Pancreas (tissue), 10 donors: ENCODE measurements at regions not wholly inside any gene's neighbourhood (a gene's known extent, or its start where the extent isn't known, plus 50 kb on each side); places are given as distances from the start of the nearest gene placed in this dataset.

Experiments used
- ATAC-seq, 4 donors: fragments of 200-7000 bp; cut with Tn5 transposase; one replicate each; pipeline versions ENCODE4 v1.8.0 to v1.9.1; 2020; ENCODE audit warnings: mild to moderate bottlenecking in 4 of 4, moderate library complexity in 4 of 4
- DNase-seq, 6 donors: peaks; one replicate each; pipeline ENCODE4 v3.0.0-alpha.2; 2020
- FAIRE-seq: peaks from 2 replicates; lab custom pipeline; 2012; peaks lifted over from hg19 to GRCh38; lab: Jason Lieb, UNC
- H3K27ac ChIP-seq, 4 donors: fragments of 200-600 bp; sonication (generic); 1 replicate in 3 of 4; 2 replicates in 1 of 4; pipeline versions ENCODE4 v1.5.0 to v1.8.0; 2020
- H3K27me3 ChIP-seq, 4 donors: fragments of 200-600 bp; one replicate each; pipeline ENCODE4 v1.8.0; 2021
- H3K36me3 ChIP-seq, 3 donors: fragments of 200-600 bp; sonication (generic) in 1 of 3; one replicate each; pipeline versions ENCODE4 v1.5.0 to v1.8.0; 2020 to 2021
- H3K4me1 ChIP-seq, 3 donors: fragments of 200-600 bp; one replicate each; pipeline ENCODE4 v1.8.0; 2021
- H3K4me3 ChIP-seq, 4 donors: fragments of 200-600 bp; sonication (generic) in 2 of 4; one replicate each; pipeline versions ENCODE4 v1.5.0 to v1.8.0; 2020 to 2021
- H3K9me3 ChIP-seq, 4 donors: fragments of 200-600 bp; one replicate each; pipeline ENCODE4 v1.8.0; 2021
- CTCF ChIP-seq, 4 donors: fragments of 200-600 bp; sonication (generic) in 3 of 4; IDR thresholded peaks; one replicate each; pipeline versions ENCODE4 v1.5.0 to v1.8.0; 2021; ENCODE audit warnings: antibody characterized with exemption in 4 of 4
- WGBS, 2 donors: extraction: QIAGEN DNeasy Blood & Tissue Kit; methylation state at CpG; one replicate each; pipeline ENCODE4 v1.1.7; 2013; 5-methylcytosine and 5-hydroxymethylcytosine counted together
- intact Hi-C, 3 donors: fragments of 100-400 bp; cut with DNase I; formaldehyde crosslinking; loops; one replicate each; pipeline versions ENCODE4 v1.11.1 to v1.14.2; 2022
- donor health status: healthy with polysubstance abuse.
- donor health status: DM: no; HTN: no; CAD: no; lungs with moderate emphysema.
- donor health status: DM: no; HTN: no; CAD: no.
- donor health status: control.
- donor health status: control.
- donor health status: Bipolar disorder and iron deficiency.
- donor health status: DM: yes; HTN: yes; CAD: no.
- donor health status: DM: no; HTN: no; CAD: no.
- donor health status: DM: no; HTN: no; CAD: no.
- donor health status: DM: yes; HTN: yes; CAD: no.

DNA sequence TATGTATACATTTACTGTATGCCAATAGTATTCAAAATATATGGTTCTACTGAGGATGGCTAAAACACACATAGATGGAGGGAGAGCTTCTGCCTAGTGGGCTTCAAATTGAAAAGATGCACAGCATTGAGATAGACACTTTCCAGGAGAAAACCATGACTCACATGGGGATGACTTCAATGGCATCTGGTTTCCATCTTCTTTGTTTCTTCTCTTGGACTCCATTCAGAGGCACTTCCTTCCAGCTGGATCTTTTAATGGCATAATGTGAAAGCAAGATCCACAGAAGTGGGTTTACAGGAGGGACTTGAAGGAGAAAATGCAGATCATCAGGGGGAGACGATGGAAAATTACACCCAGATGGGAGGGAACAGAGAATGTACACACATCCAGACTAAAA is 84.9 kb downstream of the ZNF365 start:
- Histone ChIP-seq H3K4me3 (no peak overlapping the region), H3K9me3 (no peaks in the 10 kb centered on the region), H3K27ac (no peak overlapping the region), H3K27me3 (no peaks in the 10 kb centered on the region), H3K36me3 (no peaks in the 10 kb centered on the region), H3K4me1 (no peaks in the 10 kb centered on the region)
- 64 to 68% methylated on average over 1 of the region's 1 CpG for WGBS, 2 donors
- no peak for TF ChIP-seq CTCF (IDR thresholded peaks at IDR 0.05)
- DNase-seq (no peak), FAIRE-seq (peak; percentile 34), ATAC-seq (peak in 1 of 4 donors; percentile 17)
- intact Hi-C loops: no loop called here

DNA sequence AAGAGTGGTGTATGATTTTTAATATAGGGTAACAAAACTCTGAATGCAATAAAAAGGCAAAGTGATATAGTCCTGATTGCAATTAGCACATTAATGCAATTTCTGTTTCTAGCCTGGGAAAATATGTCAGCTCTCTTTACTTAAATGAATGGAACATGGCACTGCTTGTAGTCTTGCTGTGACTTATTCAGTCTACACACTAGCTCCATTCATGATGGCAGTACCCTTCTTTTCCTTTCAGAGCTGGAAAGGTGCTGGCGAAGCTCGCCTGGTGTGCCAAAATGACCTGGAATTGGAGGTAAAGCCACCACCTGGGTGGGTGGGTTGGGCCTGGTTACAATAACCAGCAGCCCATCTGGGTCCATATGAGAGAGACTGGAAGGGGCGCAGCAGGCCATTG is 85.3 kb downstream of the ZNF365 start:
- 79 to 91% methylated on average over 3 of the region's 3 CpGs for WGBS, 2 donors

DNA sequence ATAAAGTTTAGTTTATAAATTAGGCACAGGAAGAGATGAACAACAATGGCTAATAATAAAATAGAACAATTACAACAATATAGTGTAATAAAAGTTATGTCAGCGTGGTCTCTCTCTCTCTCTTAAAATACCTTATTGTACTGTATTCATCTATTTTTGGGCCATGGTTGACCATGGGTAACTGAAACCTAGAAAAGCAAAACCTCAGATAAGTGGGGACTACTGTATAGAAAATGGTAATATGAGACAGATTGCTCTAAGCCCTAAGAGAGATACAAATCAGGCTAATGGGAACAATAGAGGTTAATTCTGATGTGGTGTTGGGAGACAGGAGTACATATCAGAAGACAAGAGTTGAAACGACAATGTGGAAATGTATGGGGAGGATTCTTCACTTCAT is 86.2 kb downstream of the ZNF365 start:
- ATAC-seq (no peak), DNase-seq (no peak), FAIRE-seq (no peak)
- no peaks in the 10 kb centered on the region for H3K36me3 ChIP-seq
- no peaks in the 10 kb centered on the region for H3K9me3 ChIP-seq
- no peaks in the 10 kb centered on the region for H3K4me1 ChIP-seq
- 69 to 83% methylated on average over 2 of the region's 2 CpGs for WGBS, 2 donors
- no peaks in the 10 kb centered on the region for H3K27me3 ChIP-seq
- TF ChIP-seq CTCF (IDR thresholded peaks at IDR 0.05): no peak
- intact Hi-C loops: no loop called here
- H3K27ac ChIP-seq: no peak overlapping the region
- no peak overlapping the region for H3K4me3 ChIP-seq

More for the DNA sequence above, 85.3 kb downstream of the ZNF365 start:
- no peak for TF ChIP-seq CTCF (IDR thresholded peaks at IDR 0.05)
- H3K27me3 ChIP-seq: no peaks in the 10 kb centered on the region
- no peaks in the 10 kb centered on the region for H3K4me1 ChIP-seq
- no peak for DNase-seq
- intact Hi-C loops: no loop called here
- no peak overlapping the region for H3K4me3 ChIP-seq
- no peak overlapping the region for H3K27ac ChIP-seq
- no peak for FAIRE-seq
- ATAC-seq: no peak
- no peaks in the 10 kb centered on the region for H3K9me3 ChIP-seq
- no peaks in the 10 kb centered on the region for H3K36me3 ChIP-seq

DNA sequence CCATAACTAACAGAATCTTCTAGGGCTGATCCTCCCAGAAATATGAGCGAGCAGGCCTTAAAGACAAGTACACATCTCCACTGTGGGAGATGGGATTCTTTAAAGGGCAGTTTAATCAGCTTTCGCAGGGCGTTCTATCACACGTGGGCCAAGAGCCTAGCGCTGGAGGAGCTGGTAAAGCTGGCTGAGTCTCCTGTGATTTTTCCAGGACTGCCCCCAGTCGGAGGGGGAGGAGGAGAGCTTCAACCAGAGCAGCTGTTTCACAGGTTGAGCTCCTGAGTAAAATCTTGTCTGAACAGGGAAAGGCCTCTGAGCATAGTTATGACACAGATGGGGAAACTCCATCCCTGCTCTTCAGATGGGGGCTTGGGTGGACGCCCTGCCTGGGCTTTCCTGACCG is 87.0 kb downstream of the ZNF365 start:
- TF ChIP-seq CTCF (IDR thresholded peaks at IDR 0.05): no peak
- intact Hi-C loops: no loop called here
- no peak overlapping the region for H3K27ac ChIP-seq
- H3K36me3 ChIP-seq: no peaks in the 10 kb centered on the region
- H3K4me3 ChIP-seq: no peak overlapping the region
- FAIRE-seq: no peak
- H3K4me1 ChIP-seq: no peaks in the 10 kb centered on the region
- no peak for DNase-seq
- WGBS, 2 donors: 65 to 74% methylated on average over 8 of the region's 8 CpGs
- no peaks in the 10 kb centered on the region for H3K9me3 ChIP-seq
- H3K27me3 ChIP-seq: no peaks in the 10 kb centered on the region
- no peak for ATAC-seq

DNA sequence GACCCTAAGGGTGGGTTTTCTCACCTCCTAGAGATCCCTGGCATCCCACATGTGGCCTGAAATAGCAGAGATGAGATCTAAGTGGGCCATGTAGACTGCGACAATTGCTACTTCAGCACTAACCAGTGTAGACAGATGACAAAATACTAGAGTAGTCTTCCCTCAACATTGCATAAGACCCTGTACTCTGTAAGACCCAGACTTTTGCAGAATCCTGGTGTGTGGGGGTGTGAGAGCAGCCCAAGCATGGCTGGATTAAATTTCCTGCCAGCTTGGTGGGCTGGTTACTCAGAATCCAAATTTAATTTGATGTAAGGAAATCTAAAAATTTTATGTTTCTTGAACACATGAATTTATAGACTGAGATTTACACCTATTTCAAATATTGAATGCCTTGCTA is 88.3 kb downstream of the ZNF365 start:
- no peak for ATAC-seq

More for the DNA sequence above, 88.3 kb downstream of the ZNF365 start:
- no peak overlapping the region for H3K4me3 ChIP-seq
- DNase-seq: no peak
- no peaks in the 10 kb centered on the region for H3K36me3 ChIP-seq
- FAIRE-seq: no peak
- 88 to 91% methylated on average over 1 of the region's 1 CpG for WGBS, 2 donors
- H3K9me3 ChIP-seq: no peaks in the 10 kb centered on the region
- no peaks in the 10 kb centered on the region for H3K4me1 ChIP-seq
- no peaks in the 10 kb centered on the region for H3K27me3 ChIP-seq
- TF ChIP-seq CTCF (IDR thresholded peaks at IDR 0.05): no peak
- H3K27ac ChIP-seq: no peak overlapping the region
- intact Hi-C loops: no loop called here
